ENCODE measurements at regions not wholly inside any gene's neighbourhood (a gene's known extent, or its start where the extent isn't known, plus 50 kb on each side); places are given as distances from the start of the nearest gene placed in this dataset.

GRCh38 chr5:96087939-96088338, 126.3 kb upstream of the ELL2 start:
- Histone ChIP-seq H3K9me3 (no peaks in the 10 kb centered on the region), H3K27me3 (no peaks in the 10 kb centered on the region), H3K4me1 (no peaks in the 10 kb centered on the region), H3K27ac (no peak overlapping the region), H3K4me3 (no peak overlapping the region), H3K36me3 (no peaks in the 10 kb centered on the region)
- TF ChIP-seq, protein P1, sequence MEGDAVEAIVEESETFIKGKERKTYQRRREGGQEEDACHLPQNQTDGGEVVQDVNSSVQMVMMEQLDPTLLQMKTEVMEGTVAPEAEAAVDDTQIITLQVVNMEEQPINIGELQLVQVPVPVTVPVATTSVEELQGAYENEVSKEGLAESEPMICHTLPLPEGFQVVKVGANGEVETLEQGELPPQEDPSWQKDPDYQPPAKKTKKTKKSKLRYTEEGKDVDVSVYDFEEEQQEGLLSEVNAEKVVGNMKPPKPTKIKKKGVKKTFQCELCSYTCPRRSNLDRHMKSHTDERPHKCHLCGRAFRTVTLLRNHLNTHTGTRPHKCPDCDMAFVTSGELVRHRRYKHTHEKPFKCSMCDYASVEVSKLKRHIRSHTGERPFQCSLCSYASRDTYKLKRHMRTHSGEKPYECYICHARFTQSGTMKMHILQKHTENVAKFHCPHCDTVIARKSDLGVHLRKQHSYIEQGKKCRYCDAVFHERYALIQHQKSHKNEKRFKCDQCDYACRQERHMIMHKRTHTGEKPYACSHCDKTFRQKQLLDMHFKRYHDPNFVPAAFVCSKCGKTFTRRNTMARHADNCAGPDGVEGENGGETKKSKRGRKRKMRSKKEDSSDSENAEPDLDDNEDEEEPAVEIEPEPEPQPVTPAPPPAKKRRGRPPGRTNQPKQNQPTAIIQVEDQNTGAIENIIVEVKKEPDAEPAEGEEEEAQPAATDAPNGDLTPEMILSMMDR (IDR thresholded peaks at IDR 0.05), result no peak
- TF ChIP-seq POLR2A (IDR thresholded peaks at IDR 0.05), result no peak
- DNase-seq, result no peak

DNA sequence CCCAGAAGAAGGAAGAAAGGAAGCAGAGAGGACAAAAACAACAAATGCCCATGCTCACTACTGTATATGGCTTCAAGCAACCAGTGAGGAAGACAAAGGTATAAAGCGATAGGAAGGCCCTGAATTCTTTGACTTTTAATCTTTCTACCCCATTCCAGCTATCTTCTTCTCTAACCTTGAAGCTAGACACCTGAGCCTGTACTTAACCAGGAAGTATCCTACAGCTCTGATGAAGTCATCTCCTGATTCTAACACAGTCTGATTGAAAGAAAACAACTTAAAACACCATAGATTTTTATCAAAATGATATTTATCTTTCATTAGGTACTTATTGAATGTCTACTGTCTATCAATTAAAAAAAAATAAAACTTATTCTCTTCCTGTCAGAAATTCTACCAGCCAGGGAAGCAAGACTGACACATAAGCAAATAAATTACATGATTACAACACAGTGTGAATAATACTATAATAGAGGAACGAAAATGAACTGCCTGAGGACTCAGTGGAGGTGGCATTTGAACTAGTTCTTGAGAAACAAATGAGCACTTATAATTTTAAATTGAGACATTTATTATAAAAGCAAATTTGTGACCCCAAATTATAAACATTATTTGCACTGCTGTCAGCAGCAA, 123.3 kb upstream of the ELL2 start:
- TF ChIP-seq, protein P1 (IDR thresholded peaks at IDR 0.05), result no peak
- TF ChIP-seq POLR2A (IDR thresholded peaks at IDR 0.05), result no peak
- H3K4me3 ChIP-seq, result no peak overlapping the region
- no peaks in the 10 kb centered on the region for H3K4me1 ChIP-seq
- DNase-seq, result no peak
- H3K9me3 ChIP-seq, result no peaks in the 10 kb centered on the region
- H3K36me3 ChIP-seq, result no peaks in the 10 kb centered on the region
- H3K27me3 ChIP-seq, result no peaks in the 10 kb centered on the region
- no peak overlapping the region for H3K27ac ChIP-seq

DNA sequence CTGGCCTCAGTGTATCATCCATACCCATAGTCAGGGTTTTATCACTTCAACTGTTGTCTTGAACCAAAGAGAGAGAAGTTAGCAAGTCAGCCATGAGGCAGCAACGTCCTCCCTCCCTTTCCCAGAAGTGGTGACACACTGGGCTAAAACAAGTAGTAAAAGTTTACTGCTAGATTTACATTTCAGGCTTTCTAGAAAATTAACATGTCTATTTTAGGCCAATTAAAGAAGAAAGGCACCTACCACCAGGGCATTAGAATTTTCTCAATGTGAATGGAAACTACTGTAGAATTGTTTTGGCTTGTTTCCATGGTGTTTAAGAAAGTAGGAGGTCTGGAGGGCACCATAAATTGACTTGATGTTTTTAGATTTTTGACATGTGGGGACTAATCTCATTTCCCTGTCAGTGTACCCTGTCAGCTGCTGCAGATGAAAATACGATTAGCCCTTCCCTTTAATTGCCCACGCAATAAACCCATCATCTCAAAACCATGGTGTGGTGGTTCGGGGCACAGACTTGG, 121.8 kb upstream of the ELL2 start:
- Histone ChIP-seq H3K9me3 (no peaks in the 10 kb centered on the region), H3K27ac (no peak overlapping the region), H3K4me3 (no peak overlapping the region), H3K27me3 (no peaks in the 10 kb centered on the region), H3K4me1 (no peaks in the 10 kb centered on the region), H3K36me3 (no peaks in the 10 kb centered on the region)
- DNase-seq, result no peak
- TF ChIP-seq, protein P1 (IDR thresholded peaks at IDR 0.05), result no peak
- TF ChIP-seq POLR2A (IDR thresholded peaks at IDR 0.05), result no peak

GRCh38 chr5:96081276-96081858, 119.7 kb upstream of the ELL2 start:
- no peak overlapping the region for H3K27ac ChIP-seq
- no peaks in the 10 kb centered on the region for H3K36me3 ChIP-seq
- H3K9me3 ChIP-seq, result no peaks in the 10 kb centered on the region
- H3K4me3 ChIP-seq, result no peak overlapping the region
- no peaks in the 10 kb centered on the region for H3K27me3 ChIP-seq
- H3K4me1 ChIP-seq, result no peaks in the 10 kb centered on the region
- DNase-seq, result no peak
- TF ChIP-seq, protein P1 (IDR thresholded peaks at IDR 0.05), result no peak
- TF ChIP-seq POLR2A (IDR thresholded peaks at IDR 0.05), result no peak

- no peaks in the 10 kb centered on the region for H3K9me3 ChIP-seq
- no peaks in the 10 kb centered on the region for H3K36me3 ChIP-seq
- H3K4me1 ChIP-seq, result no peaks in the 10 kb centered on the region
- no peak for DNase-seq
- no peak overlapping the region for H3K4me3 ChIP-seq
- H3K27ac ChIP-seq, result no peak overlapping the region
- TF ChIP-seq, protein P1 (IDR thresholded peaks at IDR 0.05), result no peak
- TF ChIP-seq POLR2A (IDR thresholded peaks at IDR 0.05), result no peak
- H3K27me3 ChIP-seq, result no peaks in the 10 kb centered on the region
These were observed 118.9 kb upstream of the ELL2 start for GRCh38 chr5:96080557-96080956.
